ENCODE measurements at regions not wholly inside any gene's neighbourhood (a gene's known extent, or its start where the extent isn't known, plus 50 kb on each side); places are given as distances from the start of the nearest gene placed in this dataset.
"Not testable (repeated sequence)": the region's sequence is repeated elsewhere in the genome, so short reads cannot be mapped to it uniquely, and the experiment has no call there.

DNA sequence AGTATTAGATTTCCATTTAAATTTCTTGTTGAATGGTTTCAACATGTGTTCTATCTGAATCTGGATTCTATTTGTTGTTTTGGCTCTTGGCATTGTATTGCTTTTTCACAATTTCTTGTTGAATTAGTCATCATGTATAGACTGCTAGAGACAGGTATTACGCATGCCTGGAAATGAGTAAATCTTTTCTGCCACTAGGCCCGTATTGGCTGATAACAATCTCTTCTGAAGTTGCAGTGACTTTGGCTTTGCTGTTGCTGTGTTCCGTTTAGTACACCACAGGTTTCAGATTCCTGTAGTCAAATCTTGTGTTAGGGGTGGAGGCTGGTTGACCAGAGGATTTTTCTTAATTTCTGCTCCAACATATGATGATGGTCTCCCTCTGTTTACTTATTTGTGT is 1339.4 kb downstream of the GRIK2 start (continued):
- TF ChIP-seq ATF1 (CRISPR knock-in tag; IDR thresholded peaks at IDR 0.05) = no peak
- no peak for TF ChIP-seq MYBL2 (CRISPR knock-in tag; IDR thresholded peaks at IDR 0.05)
- TF ChIP-seq, protein P1, sequence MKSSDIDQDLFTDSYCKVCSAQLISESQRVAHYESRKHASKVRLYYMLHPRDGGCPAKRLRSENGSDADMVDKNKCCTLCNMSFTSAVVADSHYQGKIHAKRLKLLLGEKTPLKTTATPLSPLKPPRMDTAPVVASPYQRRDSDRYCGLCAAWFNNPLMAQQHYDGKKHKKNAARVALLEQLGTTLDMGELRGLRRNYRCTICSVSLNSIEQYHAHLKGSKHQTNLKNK (CRISPR knock-in tag; IDR thresholded peaks at IDR 0.05) = no peak
- TF ChIP-seq, protein P2, sequence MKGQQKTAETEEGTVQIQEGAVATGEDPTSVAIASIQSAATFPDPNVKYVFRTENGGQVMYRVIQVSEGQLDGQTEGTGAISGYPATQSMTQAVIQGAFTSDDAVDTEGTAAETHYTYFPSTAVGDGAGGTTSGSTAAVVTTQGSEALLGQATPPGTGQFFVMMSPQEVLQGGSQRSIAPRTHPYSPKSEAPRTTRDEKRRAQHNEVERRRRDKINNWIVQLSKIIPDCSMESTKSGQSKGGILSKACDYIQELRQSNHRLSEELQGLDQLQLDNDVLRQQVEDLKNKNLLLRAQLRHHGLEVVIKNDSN (CRISPR knock-in tag; IDR thresholded peaks at IDR 0.05) = no peak
- TF ChIP-seq, protein P3, sequence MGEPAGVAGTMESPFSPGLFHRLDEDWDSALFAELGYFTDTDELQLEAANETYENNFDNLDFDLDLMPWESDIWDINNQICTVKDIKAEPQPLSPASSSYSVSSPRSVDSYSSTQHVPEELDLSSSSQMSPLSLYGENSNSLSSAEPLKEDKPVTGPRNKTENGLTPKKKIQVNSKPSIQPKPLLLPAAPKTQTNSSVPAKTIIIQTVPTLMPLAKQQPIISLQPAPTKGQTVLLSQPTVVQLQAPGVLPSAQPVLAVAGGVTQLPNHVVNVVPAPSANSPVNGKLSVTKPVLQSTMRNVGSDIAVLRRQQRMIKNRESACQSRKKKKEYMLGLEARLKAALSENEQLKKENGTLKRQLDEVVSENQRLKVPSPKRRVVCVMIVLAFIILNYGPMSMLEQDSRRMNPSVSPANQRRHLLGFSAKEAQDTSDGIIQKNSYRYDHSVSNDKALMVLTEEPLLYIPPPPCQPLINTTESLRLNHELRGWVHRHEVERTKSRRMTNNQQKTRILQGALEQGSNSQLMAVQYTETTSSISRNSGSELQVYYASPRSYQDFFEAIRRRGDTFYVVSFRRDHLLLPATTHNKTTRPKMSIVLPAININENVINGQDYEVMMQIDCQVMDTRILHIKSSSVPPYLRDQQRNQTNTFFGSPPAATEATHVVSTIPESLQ (CRISPR knock-in tag; IDR thresholded peaks at IDR 0.05) = no peak
- TF ChIP-seq PRRX2 (CRISPR knock-in tag; IDR thresholded peaks at IDR 0.05) = no peak
- no peak for TF ChIP-seq FOXP1 (CRISPR knock-in tag; IDR thresholded peaks at IDR 0.05; ENCODE audit: borderline replicate concordance)
- no peak for TF ChIP-seq IRF2 (CRISPR knock-in tag; IDR thresholded peaks at IDR 0.05; ENCODE audit: borderline replicate concordance, low read depth)
- TF ChIP-seq, protein P4, sequence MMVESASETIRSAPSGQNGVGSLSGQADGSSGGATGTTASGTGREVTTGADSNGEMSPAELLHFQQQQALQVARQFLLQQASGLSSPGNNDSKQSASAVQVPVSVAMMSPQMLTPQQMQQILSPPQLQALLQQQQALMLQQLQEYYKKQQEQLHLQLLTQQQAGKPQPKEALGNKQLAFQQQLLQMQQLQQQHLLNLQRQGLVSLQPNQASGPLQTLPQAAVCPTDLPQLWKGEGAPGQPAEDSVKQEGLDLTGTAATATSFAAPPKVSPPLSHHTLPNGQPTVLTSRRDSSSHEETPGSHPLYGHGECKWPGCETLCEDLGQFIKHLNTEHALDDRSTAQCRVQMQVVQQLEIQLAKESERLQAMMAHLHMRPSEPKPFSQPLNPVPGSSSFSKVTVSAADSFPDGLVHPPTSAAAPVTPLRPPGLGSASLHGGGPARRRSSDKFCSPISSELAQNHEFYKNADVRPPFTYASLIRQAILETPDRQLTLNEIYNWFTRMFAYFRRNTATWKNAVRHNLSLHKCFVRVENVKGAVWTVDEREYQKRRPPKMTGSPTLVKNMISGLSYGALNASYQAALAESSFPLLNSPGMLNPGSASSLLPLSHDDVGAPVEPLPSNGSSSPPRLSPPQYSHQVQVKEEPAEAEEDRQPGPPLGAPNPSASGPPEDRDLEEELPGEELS (CRISPR knock-in tag; IDR thresholded peaks at IDR 0.05) = no peak
- TF ChIP-seq, protein P5, sequence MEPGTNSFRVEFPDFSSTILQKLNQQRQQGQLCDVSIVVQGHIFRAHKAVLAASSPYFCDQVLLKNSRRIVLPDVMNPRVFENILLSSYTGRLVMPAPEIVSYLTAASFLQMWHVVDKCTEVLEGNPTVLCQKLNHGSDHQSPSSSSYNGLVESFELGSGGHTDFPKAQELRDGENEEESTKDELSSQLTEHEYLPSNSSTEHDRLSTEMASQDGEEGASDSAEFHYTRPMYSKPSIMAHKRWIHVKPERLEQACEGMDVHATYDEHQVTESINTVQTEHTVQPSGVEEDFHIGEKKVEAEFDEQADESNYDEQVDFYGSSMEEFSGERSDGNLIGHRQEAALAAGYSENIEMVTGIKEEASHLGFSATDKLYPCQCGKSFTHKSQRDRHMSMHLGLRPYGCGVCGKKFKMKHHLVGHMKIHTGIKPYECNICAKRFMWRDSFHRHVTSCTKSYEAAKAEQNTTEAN (CRISPR knock-in tag; IDR thresholded peaks at IDR 0.05) = no peak

DNA sequence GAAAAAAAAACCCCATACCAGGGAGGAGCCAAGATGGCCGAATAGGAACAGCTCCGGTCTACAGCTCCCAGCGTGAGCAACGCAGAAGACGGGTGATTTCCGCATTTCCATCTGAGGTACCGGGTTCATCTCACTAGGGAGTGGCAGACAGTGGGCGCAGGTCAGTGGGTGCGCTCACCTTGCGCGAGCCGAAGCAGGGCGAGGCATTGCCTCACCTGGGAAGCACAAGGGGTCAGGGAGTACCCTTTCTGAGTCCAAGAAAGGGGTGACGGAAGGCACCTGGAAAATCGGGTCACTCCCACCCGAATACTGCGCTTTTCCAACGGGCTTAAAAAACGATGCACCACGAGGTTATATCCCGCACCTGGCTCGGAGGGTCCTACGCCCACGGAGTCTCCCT is 1328.6 kb downstream of the GRIK2 start:
- DNase-seq (ENCODE audit: low spot score); H3K36me3 Mint-ChIP-seq; ATAC-seq; H3K4me3 Mint-ChIP-seq; H3K27me3 Mint-ChIP-seq (ENCODE audit: low read depth); CTCF ChIA-PET; H3K9me3 Mint-ChIP-seq; POLR2A ChIA-PET: not testable (repeated sequence)
- H3K27ac Mint-ChIP-seq = 0 out of 2 replicates have a peak overlapping the region, but pooled peaks have one; percentile 19
- H3K4me1 Mint-ChIP-seq = peaks cover 20% of the 10 kb centered on the region
- TF ChIP-seq, protein P6, sequence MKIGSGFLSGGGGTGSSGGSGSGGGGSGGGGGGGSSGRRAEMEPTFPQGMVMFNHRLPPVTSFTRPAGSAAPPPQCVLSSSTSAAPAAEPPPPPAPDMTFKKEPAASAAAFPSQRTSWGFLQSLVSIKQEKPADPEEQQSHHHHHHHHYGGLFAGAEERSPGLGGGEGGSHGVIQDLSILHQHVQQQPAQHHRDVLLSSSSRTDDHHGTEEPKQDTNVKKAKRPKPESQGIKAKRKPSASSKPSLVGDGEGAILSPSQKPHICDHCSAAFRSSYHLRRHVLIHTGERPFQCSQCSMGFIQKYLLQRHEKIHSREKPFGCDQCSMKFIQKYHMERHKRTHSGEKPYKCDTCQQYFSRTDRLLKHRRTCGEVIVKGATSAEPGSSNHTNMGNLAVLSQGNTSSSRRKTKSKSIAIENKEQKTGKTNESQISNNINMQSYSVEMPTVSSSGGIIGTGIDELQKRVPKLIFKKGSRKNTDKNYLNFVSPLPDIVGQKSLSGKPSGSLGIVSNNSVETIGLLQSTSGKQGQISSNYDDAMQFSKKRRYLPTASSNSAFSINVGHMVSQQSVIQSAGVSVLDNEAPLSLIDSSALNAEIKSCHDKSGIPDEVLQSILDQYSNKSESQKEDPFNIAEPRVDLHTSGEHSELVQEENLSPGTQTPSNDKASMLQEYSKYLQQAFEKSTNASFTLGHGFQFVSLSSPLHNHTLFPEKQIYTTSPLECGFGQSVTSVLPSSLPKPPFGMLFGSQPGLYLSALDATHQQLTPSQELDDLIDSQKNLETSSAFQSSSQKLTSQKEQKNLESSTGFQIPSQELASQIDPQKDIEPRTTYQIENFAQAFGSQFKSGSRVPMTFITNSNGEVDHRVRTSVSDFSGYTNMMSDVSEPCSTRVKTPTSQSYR (CRISPR knock-in tag; IDR thresholded peaks at IDR 0.05) = 0 out of 2 replicates have a peak, but pooled peaks have one; percentile 30

DNA sequence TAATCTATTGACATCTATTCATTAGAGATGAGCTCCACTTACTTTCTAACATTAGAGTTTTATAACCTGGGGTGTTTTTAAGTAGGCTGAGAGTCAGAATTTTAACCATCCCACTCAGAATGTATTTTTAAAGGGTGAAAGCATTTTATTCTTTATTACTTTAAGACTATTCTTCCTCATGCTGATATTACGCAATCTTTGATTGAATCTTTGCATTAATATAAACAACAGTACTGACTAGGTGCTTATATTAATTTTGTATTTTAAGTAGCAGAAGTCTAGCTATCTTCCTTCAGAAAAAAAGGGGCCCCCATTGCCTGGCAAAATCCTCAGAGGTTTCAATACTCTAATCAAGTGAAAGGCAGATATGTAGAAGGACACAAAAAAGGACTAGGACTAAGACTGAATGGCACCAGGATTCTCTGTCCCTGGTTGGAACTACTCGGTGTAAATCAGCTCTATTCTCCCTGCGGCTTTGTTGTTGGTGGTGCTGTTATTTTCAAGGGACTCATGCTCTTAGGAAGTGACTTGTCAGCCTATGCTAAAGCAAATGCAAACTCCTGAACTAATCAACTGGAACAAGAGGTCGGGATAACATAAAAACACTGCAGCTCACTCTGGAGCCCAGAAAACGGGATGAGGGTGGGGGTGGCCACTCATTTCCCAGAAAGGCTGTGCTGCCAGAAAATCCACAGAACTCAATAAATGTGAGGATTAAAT is 1324.4 kb downstream of the GRIK2 start:
- POLR2A ChIA-PET = no interaction called here
- DNase-seq (ENCODE audit: low spot score) (no peak), ATAC-seq (peak; percentile 81)
- CTCF ChIA-PET = no interaction called here
- Mint-ChIP-seq H3K27ac (peak overlapping the region; percentile 93), H3K36me3 (no peaks in the 10 kb centered on the region), H3K9me3 (no peaks in the 10 kb centered on the region), H3K4me1 (peaks cover 20% of the 10 kb centered on the region), H3K27me3 (ENCODE audit: low read depth) (no peaks in the 10 kb centered on the region), H3K4me3 (peak overlapping the region; percentile 29; the same call in 1 of the 2 replicates)
- TF ChIP-seq ZNF219 (CRISPR knock-in tag; IDR thresholded peaks at IDR 0.05; ENCODE audit: borderline replicate concordance) = no peak
- TF ChIP-seq, protein P1 (CRISPR knock-in tag; IDR thresholded peaks at IDR 0.05) = no peak
- TF ChIP-seq, protein P6 (CRISPR knock-in tag; IDR thresholded peaks at IDR 0.05) = no peak

Measured in WTC11 (cell line).